A549 (cell line): ENCODE measurements at regions not wholly inside any gene's neighbourhood (a gene's known extent, or its start where the extent isn't known, plus 50 kb on each side); places are given as distances from the start of the nearest gene placed in this dataset.

Experiments used
- BHLHE40 ChIP-seq: IDR thresholded peaks from 2 replicates; pipeline ENCODE4 v1.6.1; 2012; ENCODE audit warnings: low read depth, low read length, inconsistent platforms
- EHMT2 ChIP-seq: fragments of 200-600 bp; sonication (generic); IDR thresholded peaks from 2 replicates; pipeline ENCODE4 v1.6.1; 2016; ENCODE audit warnings: antibody characterized with exemption, low read depth, mild to moderate bottlenecking, moderate library complexity
- EP300 ChIP-seq, 2 experiments: fragments of >200 bp; sonication (Bioruptor Twin); formaldehyde crosslinking; IDR thresholded peaks; 2 replicates in 1 of 2; 3 replicates in 1 of 2; pipeline ENCODE4 v1.6.1; 2016 to 2017
- ESRRA ChIP-seq: fragments of 150-350 bp; IDR thresholded peaks from 2 replicates; pipeline ENCODE4 v1.6.1; 2014; ENCODE audit warnings: mild to moderate bottlenecking, low read length, borderline replicate concordance
- MYC ChIP-seq: IDR thresholded peaks from 2 replicates; pipeline ENCODE4 v1.6.1; 2012; ENCODE audit warnings: mild to moderate bottlenecking, inconsistent platforms, low read length, improper control_type of control experiment, borderline replicate concordance
- NPAS2 ChIP-seq: fragments of 250-450 bp; sonication (Bioruptor Pico); IDR thresholded peaks from 2 replicates; pipeline ENCODE4 v1.8.0; 2022; ENCODE audit warnings: mild to moderate bottlenecking, moderate library complexity, borderline replicate concordance
- NR3C1 ChIP-seq: fragments of >200 bp; sonication (Bioruptor Twin); formaldehyde crosslinking; IDR thresholded peaks from 3 replicates; pipeline ENCODE4 v1.6.1; 2017
- POLR2A ChIP-seq: IDR thresholded peaks from 2 replicates; pipeline ENCODE4 v1.6.1; 2012; ENCODE audit warnings: mild to moderate bottlenecking, low read length
- RAD21 ChIP-seq, 2 experiments: fragments of >200 bp in 1 of 2; sonication (Bioruptor Twin) in 1 of 2; formaldehyde crosslinking in 1 of 2; IDR thresholded peaks in 1 of 2; conservative IDR thresholded peaks in 1 of 2; 2 replicates in 1 of 2; 3 replicates in 1 of 2; pipeline ENCODE4 v1.6.1; 2012 to 2018; ENCODE audit warnings: inconsistent platforms in 1 of 2
- RFX5 ChIP-seq: fragments of 450-650 bp; IDR thresholded peaks from 2 replicates; pipeline ENCODE4 v1.7.1; 2014; ENCODE audit warnings: antibody characterized with exemption, mild to moderate bottlenecking, moderate library complexity
- TF ChIP-seq, protein P1 (sequence below): fragments of >200 bp; sonication (Bioruptor Twin); formaldehyde crosslinking; IDR thresholded peaks from 3 replicates; pipeline ENCODE4 v1.5.1; 2016
- TF ChIP-seq, protein P2 (sequence below): IDR thresholded peaks from 2 replicates; pipeline ENCODE4 v1.6.1; 2012; ENCODE audit warnings: low read depth, borderline replicate concordance
- TF ChIP-seq, protein P3 (sequence below): fragments of 450-650 bp; IDR thresholded peaks from 2 replicates; pipeline ENCODE4 v1.6.1; 2014; ENCODE audit warnings: antibody characterized with exemption

DNA sequence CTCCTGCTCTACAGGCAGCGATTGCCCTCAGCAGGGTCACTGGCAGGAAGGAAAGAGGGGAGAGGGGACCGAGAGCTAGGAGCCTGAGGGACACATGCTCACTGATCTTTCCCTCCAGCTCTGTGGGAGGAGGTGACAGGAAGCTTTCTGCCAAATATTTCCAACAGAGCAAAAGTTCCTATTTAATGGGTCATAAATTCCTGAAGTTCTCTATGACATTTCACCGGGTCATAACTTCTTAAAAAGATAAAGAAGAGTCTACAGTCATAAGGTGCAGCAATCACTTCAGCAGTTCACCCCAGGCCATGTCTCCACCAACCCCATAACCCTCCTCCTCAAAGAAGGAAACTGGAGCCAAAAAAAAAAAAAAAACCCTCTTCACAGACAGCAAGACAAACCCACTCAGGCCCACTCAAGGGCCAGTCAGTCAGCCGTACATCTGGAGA is 481.1 kb downstream of the NR2F1-AS1 start:
- TF ChIP-seq MYC (no peak), EHMT2 (no peak), POLR2A (no peak), NPAS2 (CRISPR knock-in tag) (no peak), EP300 (IDR thresholded peaks at IDR 0.05) (no peak), ESRRA (no peak), RFX5 (no peak), BHLHE40 (no peak), NR3C1 (no peak), RAD21 (conservative IDR thresholded peaks at IDR 0.05 in 1 of 2, IDR thresholded peaks at IDR 0.05 in 1 of 2) (no peak)
- TF ChIP-seq, protein P1, sequence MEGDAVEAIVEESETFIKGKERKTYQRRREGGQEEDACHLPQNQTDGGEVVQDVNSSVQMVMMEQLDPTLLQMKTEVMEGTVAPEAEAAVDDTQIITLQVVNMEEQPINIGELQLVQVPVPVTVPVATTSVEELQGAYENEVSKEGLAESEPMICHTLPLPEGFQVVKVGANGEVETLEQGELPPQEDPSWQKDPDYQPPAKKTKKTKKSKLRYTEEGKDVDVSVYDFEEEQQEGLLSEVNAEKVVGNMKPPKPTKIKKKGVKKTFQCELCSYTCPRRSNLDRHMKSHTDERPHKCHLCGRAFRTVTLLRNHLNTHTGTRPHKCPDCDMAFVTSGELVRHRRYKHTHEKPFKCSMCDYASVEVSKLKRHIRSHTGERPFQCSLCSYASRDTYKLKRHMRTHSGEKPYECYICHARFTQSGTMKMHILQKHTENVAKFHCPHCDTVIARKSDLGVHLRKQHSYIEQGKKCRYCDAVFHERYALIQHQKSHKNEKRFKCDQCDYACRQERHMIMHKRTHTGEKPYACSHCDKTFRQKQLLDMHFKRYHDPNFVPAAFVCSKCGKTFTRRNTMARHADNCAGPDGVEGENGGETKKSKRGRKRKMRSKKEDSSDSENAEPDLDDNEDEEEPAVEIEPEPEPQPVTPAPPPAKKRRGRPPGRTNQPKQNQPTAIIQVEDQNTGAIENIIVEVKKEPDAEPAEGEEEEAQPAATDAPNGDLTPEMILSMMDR, result no peak
- TF ChIP-seq, protein P2, sequence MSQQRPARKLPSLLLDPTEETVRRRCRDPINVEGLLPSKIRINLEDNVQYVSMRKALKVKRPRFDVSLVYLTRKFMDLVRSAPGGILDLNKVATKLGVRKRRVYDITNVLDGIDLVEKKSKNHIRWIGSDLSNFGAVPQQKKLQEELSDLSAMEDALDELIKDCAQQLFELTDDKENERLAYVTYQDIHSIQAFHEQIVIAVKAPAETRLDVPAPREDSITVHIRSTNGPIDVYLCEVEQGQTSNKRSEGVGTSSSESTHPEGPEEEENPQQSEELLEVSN, result no peak
- TF ChIP-seq, protein P3, sequence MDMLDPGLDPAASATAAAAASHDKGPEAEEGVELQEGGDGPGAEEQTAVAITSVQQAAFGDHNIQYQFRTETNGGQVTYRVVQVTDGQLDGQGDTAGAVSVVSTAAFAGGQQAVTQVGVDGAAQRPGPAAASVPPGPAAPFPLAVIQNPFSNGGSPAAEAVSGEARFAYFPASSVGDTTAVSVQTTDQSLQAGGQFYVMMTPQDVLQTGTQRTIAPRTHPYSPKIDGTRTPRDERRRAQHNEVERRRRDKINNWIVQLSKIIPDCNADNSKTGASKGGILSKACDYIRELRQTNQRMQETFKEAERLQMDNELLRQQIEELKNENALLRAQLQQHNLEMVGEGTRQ, result no peak
